SU-DHL-6 (cell line): ENCODE measurements at regions not wholly inside any gene's neighbourhood (a gene's known extent, or its start where the extent isn't known, plus 50 kb on each side); places are given as distances from the start of the nearest gene placed in this dataset.
"Not testable (repeated sequence)": the region's sequence is repeated elsewhere in the genome, so short reads cannot be mapped to it uniquely, and the experiment has no call there.

ENCODE experiments used
- H2AFZ ChIP-seq: fragments of 200-600 bp; sonication (generic); 2 replicates; pipeline ENCODE4 v1.6.1; 2014; ENCODE audit warnings: low read depth, mild to moderate bottlenecking, moderate library complexity, mixed read lengths, antibody characterized with exemption, low read length; ENCODE audit not compliant: severe bottlenecking
- H3F3A ChIP-seq: fragments of 200-600 bp; shearing (Covaris generic); 2 replicates; pipeline ENCODE4 v1.6.0; 2016; ENCODE audit warnings: antibody characterized with exemption, mild to moderate bottlenecking; ENCODE audit not compliant: insufficient read depth
- H3K27ac ChIP-seq: fragments of 200-600 bp; sonication (generic); 2 replicates; pipeline ENCODE4 v1.5.1; 2016; ENCODE audit warnings: low read depth, mild to moderate bottlenecking, low read length, moderate library complexity, mixed read lengths
- H3K27me3 ChIP-seq: fragments of 200-600 bp; sonication (generic), shearing (Covaris generic); 2 replicates; pipeline ENCODE4 v1.6.0; 2014; ENCODE audit warnings: mild to moderate bottlenecking, low read length
- H3K36me3 ChIP-seq: fragments of 200-600 bp; sonication (generic); 2 replicates; pipeline ENCODE4 v1.6.1; 2014; ENCODE audit warnings: mild to moderate bottlenecking, low read length, mixed read lengths
- H3K4me2 ChIP-seq: fragments of 300-600, 200-600 bp; shearing (Covaris generic), sonication (generic); 2 replicates; pipeline ENCODE4 v1.6.0; 2014; ENCODE audit warnings: low read length, low read depth, mild to moderate bottlenecking; ENCODE audit not compliant: poor library complexity, severe bottlenecking
- H3K4me3 ChIP-seq: fragments of 200-600 bp; sonication (generic); 2 replicates; pipeline ENCODE4 v1.5.1; 2014; ENCODE audit warnings: antibody characterized with exemption, low read length, mild to moderate bottlenecking, mixed read lengths; ENCODE audit not compliant: insufficient read depth, poor library complexity, severe bottlenecking
- H3K79me2 ChIP-seq: fragments of 200-600 bp; sonication (generic); 2 replicates; pipeline ENCODE4 v1.6.1; 2014; ENCODE audit warnings: mild to moderate bottlenecking, low read length, moderate library complexity; ENCODE audit not compliant: insufficient read depth
- H3K9ac ChIP-seq: fragments of 200-600 bp; sonication (generic); 2 replicates; pipeline ENCODE4 v1.7.0; 2014; ENCODE audit warnings: mild to moderate bottlenecking, low read length
- H3K9me2 ChIP-seq: fragments of 200-600 bp; sonication (generic); replicated peaks from 2 replicates; pipeline ENCODE4 v1.6.1; 2014; ENCODE audit warnings: low read length; ENCODE audit not compliant: insufficient read depth
- H3K9me3 ChIP-seq: fragments of 200-600 bp; sonication (generic); 2 replicates; pipeline ENCODE4 v1.6.1; 2014; ENCODE audit warnings: low read length, mixed read lengths; ENCODE audit not compliant: insufficient read depth
- H4K20me1 ChIP-seq: fragments of 200-600 bp; sonication (generic); 2 replicates; pipeline ENCODE4 v1.6.1; 2014; ENCODE audit warnings: low read depth, mild to moderate bottlenecking, antibody characterized with exemption, low read length, moderate library complexity, mixed read lengths
- CTCF ChIP-seq: fragments of 200-600 bp; sonication (generic); IDR thresholded peaks from one replicate; pipeline ENCODE4 v1.5.1; 2017; ENCODE audit warnings: antibody characterized with exemption, mild to moderate bottlenecking, low read length, moderate library complexity; ENCODE audit not compliant: insufficient read depth, poor library complexity, severe bottlenecking
- EZH2phosphoT487 ChIP-seq: fragments of 200-600 bp; sonication (generic), shearing (Covaris generic); conservative IDR thresholded peaks from 2 replicates; pipeline ENCODE4 v1.6.1; 2018; ENCODE audit warnings: mild to moderate bottlenecking, antibody characterized with exemption, low read length, moderate library complexity, mixed read lengths

DNA sequence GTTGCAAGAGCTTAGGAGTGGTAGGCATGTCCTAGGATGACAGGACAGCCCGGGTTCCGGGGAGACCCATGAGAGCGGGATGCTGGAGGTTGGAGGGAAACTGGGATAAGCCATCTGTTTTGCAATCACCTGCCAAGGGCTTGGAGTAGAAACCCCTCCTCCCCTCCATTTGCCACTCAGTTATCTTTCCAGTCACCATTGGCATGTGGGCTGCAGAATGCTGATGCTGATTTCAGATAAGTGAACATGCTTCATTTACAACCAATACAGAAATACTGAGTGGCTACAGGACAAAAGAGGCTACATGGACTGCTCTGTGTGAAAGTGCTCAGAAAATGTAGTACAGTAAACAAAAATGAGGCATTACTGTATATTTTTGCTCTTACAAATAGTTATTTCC, 93.4 kb upstream of the KIF2A start:
- no peaks in the 10 kb centered on the region for H3K36me3 ChIP-seq
- no peak overlapping the region for H2AFZ ChIP-seq
- H3K9me2 ChIP-seq: no peaks in the 10 kb centered on the region
- H3K27me3 ChIP-seq: no peaks in the 10 kb centered on the region
- TF ChIP-seq CTCF (no peak), EZH2phosphoT487 (no peak)
- H3K79me2 ChIP-seq: no peaks in the 10 kb centered on the region
- H3F3A ChIP-seq: no peaks in the 10 kb centered on the region
- H3K9me3 ChIP-seq: no peaks in the 10 kb centered on the region
- no peak overlapping the region for H3K27ac ChIP-seq
- no peak overlapping the region for H3K4me2 ChIP-seq
- no peak overlapping the region for H3K4me3 ChIP-seq
- no peak overlapping the region for H3K9ac ChIP-seq
- no peaks in the 10 kb centered on the region for H4K20me1 ChIP-seq

GRCh38 chr5:62214701-62215100, 91.3 kb upstream of the KIF2A start:
- no peak overlapping the region for H3K27ac ChIP-seq
- no peaks in the 10 kb centered on the region for H3K9me2 ChIP-seq
- no peaks in the 10 kb centered on the region for H3K9me3 ChIP-seq
- H3F3A ChIP-seq: no peaks in the 10 kb centered on the region
- H3K4me2 ChIP-seq: no peak overlapping the region
- H3K4me3 ChIP-seq: no peak overlapping the region
- no peaks in the 10 kb centered on the region for H3K36me3 ChIP-seq
- TF ChIP-seq EZH2phosphoT487 (no peak), CTCF (no peak)
- H4K20me1 ChIP-seq: no peaks in the 10 kb centered on the region
- H3K79me2 ChIP-seq: no peaks in the 10 kb centered on the region
- no peak overlapping the region for H3K9ac ChIP-seq
- H2AFZ ChIP-seq: no peak overlapping the region
- no peaks in the 10 kb centered on the region for H3K27me3 ChIP-seq

- H3K4me3 ChIP-seq, H3K27me3 ChIP-seq, H3K9me3 ChIP-seq, H3K27ac ChIP-seq, H3K9ac ChIP-seq, H2AFZ ChIP-seq, H3K79me2 ChIP-seq, H3K36me3 ChIP-seq, H3K4me2 ChIP-seq, H4K20me1 ChIP-seq, H3K9me2 ChIP-seq, H3F3A ChIP-seq: not testable (repeated sequence)
Measured at GRCh38 chr5:62216603-62217002, 89.4 kb upstream of the KIF2A start.

DNA sequence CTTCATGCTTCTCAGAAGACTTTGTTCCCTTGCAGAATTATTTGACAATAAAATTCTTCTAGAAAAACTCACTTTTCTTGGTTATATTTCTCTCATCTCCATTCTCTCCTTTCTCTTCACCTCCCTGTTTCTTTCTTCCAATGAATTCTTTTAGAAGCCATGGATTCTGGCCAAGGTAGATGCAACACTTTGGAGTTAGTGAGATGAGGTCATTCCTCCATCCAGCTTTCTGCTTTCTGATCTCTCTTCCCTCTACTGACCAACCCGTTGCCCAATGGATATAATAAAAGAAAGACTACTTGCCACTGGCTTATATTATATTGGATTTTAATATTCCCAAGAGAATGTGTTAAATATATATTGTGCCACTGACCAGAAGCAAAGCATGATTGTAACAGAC, 88.9 kb upstream of the KIF2A start:
- H3F3A ChIP-seq, H3K9me2 ChIP-seq, H3K79me2 ChIP-seq, H4K20me1 ChIP-seq, H3K4me3 ChIP-seq, H3K27ac ChIP-seq, H3K9me3 ChIP-seq, H3K36me3 ChIP-seq, H3K27me3 ChIP-seq, H3K4me2 ChIP-seq, H3K9ac ChIP-seq, H2AFZ ChIP-seq: not testable (repeated sequence)

DNA sequence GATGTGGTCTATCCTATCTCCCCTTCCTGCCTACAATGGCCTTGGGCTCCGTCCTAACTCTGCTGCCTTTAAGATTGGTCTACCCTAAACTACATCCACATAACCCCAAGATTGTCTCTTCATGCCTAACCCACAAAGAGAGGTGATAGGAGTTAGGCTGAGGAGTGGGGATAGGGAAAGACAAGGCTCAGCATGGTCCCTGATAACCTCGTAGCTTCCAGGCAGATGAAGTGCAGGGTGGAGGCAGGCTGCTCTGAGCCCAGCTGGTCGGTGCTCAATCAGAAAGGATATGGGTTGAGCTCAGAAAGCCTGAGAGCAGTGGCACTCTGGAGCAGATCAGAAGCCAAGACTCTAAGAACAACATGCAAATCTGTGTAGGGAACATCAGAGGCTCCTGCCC, 87.1 kb upstream of the KIF2A start:
- H3K27me3 ChIP-seq, H3F3A ChIP-seq, H3K4me3 ChIP-seq, H2AFZ ChIP-seq, H3K9me2 ChIP-seq, H3K9me3 ChIP-seq, H3K4me2 ChIP-seq, H3K9ac ChIP-seq, H4K20me1 ChIP-seq, H3K79me2 ChIP-seq, H3K36me3 ChIP-seq, H3K27ac ChIP-seq: not testable (repeated sequence)

DNA sequence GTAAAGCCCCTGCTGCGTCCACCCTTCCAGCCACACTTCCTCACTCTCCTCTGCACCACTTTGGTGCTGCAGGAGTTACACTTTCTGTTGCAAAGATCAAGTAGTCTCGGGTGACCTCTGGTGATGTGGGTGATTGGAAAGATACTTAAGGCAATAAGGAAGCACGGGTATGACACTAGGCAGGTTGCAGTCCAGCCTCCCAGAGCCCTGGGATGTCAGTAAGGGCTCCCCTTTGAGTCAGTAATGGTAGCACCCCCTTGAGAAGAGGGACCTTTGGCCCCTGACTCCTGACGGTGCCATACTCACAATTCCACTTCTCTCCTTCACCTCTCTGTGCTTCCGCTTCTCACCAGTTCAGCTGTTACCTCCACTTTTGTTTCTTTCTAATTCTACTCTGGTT, 84.1 kb upstream of the KIF2A start:
- not testable (repeated sequence) for H2AFZ ChIP-seq, H3K27ac ChIP-seq, H3K79me2 ChIP-seq, H3K9me2 ChIP-seq, H3K36me3 ChIP-seq, H3K4me2 ChIP-seq, H3K4me3 ChIP-seq, H3K27me3 ChIP-seq, H3K9me3 ChIP-seq, H3F3A ChIP-seq, H4K20me1 ChIP-seq, H3K9ac ChIP-seq

DNA sequence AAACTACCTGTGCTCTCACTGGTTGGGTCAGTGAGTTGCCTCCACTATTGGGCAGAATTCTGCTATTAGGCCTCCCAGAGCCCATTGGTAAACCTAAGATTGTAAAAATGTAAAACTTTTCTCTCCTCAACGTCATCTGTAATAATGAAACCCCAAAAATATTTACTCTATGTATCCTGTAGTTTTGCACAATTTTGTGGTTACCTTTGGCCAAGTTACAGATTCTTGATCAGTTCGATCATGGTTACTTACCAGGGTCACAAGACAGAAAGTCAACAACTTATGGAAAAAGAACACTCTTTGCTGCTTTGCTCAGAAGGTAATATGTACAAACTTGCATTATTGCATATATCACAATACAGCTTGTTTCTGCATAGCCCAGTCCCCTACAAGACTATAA, 83.7 kb upstream of the KIF2A start:
- not testable (repeated sequence) for H4K20me1 ChIP-seq, H3K79me2 ChIP-seq, H3K4me3 ChIP-seq, H3K9me2 ChIP-seq, H3K9ac ChIP-seq, H3K27ac ChIP-seq, H3K4me2 ChIP-seq, H3F3A ChIP-seq, H2AFZ ChIP-seq, H3K27me3 ChIP-seq, H3K36me3 ChIP-seq, H3K9me3 ChIP-seq
